Astrocyte (in vitro differentiated cells and primary cell): ENCODE measurements at regions not wholly inside any gene's neighbourhood (a gene's known extent, or its start where the extent isn't known, plus 50 kb on each side); places are given as distances from the start of the nearest gene placed in this dataset.

Source experiments
- EZH2 ChIP-seq: IDR thresholded peaks from 2 replicates; pipeline ENCODE4 v1.6.1; 2012; ENCODE audit warnings: mild to moderate bottlenecking, low read length, inconsistent platforms; ENCODE audit not compliant: insufficient read depth
- TF ChIP-seq, protein P1 (sequence below): IDR thresholded peaks from 2 replicates; pipeline ENCODE4 v1.5.1; 2011; ENCODE audit warnings: low read depth, mild to moderate bottlenecking, inconsistent platforms, low read length, moderate library complexity; ENCODE audit not compliant: insufficient read depth

DNA sequence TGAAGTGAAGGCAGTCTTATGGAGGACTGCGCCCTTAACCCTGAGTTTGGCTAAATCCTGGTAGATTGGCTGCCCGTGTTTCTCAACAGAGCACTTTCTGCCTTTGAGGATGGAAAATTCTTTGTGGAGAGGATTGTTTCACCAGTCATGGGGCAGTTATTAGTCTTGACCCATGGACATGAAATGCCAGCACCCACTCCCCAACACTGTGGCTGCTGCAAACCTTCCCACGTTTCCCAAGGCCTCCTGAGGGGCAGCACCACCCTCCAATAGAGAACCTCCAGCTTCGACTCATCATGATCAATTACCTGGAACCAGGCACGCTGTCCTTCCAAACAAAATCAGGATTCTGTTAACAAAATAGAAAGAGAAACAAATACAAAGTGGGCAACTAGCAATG is 117.8 kb downstream of the PXDC1 start:
- TF ChIP-seq, protein P1, sequence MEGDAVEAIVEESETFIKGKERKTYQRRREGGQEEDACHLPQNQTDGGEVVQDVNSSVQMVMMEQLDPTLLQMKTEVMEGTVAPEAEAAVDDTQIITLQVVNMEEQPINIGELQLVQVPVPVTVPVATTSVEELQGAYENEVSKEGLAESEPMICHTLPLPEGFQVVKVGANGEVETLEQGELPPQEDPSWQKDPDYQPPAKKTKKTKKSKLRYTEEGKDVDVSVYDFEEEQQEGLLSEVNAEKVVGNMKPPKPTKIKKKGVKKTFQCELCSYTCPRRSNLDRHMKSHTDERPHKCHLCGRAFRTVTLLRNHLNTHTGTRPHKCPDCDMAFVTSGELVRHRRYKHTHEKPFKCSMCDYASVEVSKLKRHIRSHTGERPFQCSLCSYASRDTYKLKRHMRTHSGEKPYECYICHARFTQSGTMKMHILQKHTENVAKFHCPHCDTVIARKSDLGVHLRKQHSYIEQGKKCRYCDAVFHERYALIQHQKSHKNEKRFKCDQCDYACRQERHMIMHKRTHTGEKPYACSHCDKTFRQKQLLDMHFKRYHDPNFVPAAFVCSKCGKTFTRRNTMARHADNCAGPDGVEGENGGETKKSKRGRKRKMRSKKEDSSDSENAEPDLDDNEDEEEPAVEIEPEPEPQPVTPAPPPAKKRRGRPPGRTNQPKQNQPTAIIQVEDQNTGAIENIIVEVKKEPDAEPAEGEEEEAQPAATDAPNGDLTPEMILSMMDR, result no peak
- TF ChIP-seq EZH2, result no peak
